Fibroblast of pulmonary artery (primary cell): ENCODE measurements at regions not wholly inside any gene's neighbourhood (a gene's known extent, or its start where the extent isn't known, plus 50 kb on each side); places are given as distances from the start of the nearest gene placed in this dataset.

Experiments used
- DNase-seq: peaks from one replicate; pipeline ENCODE4 v3.0.0-alpha.2; 2010; ENCODE audit warnings: low read depth
- H3K4me3 ChIP-seq: replicated peaks from 2 replicates; pipeline ENCODE4 v1.5.1; 2011; ENCODE audit warnings: low read depth, mild to moderate bottlenecking, control low read depth, low read length, moderate library complexity
- TF ChIP-seq, protein P1 (sequence below): IDR thresholded peaks from 2 replicates; pipeline ENCODE4 v1.5.1; 2011; ENCODE audit warnings: mild to moderate bottlenecking, control low read depth, low read length, inconsistent platforms; ENCODE audit errors: missing control alignments

DNA sequence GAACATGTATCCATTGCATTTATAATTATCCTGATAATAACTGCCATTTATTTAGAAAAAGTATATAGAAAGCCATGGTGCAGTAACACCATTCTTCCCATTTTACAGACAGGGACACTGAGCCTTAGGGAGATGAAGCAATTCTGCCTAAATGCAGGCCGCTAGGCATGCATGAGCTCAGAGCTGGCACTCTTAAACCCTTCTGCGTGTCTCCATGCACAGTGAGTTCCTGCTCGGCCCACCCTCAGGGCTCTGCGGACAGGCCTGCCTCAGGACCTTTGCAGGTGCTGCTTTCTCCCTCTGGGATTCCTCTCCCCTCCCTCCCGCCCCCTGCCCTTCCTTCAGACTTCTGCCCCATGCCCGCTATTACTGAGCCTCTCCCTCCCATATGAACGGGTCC is 54.3 kb upstream of the WSB1 start:
- H3K4me3 ChIP-seq: no peak overlapping the region
- TF ChIP-seq, protein P1, sequence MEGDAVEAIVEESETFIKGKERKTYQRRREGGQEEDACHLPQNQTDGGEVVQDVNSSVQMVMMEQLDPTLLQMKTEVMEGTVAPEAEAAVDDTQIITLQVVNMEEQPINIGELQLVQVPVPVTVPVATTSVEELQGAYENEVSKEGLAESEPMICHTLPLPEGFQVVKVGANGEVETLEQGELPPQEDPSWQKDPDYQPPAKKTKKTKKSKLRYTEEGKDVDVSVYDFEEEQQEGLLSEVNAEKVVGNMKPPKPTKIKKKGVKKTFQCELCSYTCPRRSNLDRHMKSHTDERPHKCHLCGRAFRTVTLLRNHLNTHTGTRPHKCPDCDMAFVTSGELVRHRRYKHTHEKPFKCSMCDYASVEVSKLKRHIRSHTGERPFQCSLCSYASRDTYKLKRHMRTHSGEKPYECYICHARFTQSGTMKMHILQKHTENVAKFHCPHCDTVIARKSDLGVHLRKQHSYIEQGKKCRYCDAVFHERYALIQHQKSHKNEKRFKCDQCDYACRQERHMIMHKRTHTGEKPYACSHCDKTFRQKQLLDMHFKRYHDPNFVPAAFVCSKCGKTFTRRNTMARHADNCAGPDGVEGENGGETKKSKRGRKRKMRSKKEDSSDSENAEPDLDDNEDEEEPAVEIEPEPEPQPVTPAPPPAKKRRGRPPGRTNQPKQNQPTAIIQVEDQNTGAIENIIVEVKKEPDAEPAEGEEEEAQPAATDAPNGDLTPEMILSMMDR: no peak
- no peak for DNase-seq

DNA sequence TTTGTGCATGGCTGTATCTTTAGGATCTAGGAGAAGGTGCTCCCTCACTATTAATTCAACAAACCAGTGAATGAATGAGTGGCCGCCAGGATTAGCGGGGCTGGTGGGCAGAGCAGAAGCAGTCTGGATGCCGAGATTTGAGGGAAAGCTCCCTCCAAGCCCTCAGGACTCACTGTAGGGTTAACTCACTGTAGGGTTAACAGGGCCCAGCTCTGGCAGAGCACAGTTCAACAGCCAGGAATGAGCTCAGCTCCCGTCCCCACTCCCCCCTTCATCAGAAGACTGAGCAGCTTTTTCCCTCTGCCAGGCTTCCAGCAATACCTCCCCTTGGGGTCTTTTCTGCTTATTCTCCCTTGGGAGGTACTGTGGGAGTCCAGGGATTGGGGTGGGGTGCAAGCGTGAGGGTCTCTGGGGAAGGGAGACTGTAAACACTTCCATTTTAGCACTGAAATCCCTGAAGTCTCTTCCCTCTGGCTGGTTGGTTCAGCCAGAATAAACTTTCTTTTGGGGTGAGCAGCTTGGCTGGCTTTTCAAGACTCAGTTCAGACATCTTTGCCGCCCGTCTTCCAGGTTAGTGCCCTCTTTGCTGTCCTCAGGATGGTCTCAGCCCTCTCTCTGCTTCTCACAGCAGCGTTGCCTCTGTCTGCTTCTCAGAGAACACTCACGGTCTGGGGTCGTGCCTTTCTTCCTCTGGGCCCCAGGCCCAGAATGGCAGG is 53.7 kb upstream of the WSB1 start:
- DNase-seq: no peak
- TF ChIP-seq, protein P1: no peak
- no peak overlapping the region for H3K4me3 ChIP-seq

DNA sequence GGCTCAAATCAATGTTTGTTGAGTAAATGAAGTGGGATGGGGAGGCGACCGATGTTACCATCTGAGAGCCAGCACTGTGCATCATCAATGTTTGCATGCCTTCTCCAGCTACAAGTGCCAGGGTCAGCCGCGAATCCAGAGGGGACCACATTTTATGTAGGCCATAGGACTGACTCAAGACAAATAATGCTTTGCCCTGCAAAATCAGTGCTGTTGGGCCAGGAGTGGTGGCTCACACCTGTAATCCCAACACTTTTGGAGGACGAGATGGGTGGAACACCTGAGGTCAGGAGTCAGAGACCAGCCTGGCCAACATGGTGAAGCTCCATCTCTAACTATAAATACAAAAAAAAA is 53.1 kb upstream of the WSB1 start:
- H3K4me3 ChIP-seq: no peak overlapping the region
- DNase-seq: no peak
- TF ChIP-seq, protein P1: no peak

DNA sequence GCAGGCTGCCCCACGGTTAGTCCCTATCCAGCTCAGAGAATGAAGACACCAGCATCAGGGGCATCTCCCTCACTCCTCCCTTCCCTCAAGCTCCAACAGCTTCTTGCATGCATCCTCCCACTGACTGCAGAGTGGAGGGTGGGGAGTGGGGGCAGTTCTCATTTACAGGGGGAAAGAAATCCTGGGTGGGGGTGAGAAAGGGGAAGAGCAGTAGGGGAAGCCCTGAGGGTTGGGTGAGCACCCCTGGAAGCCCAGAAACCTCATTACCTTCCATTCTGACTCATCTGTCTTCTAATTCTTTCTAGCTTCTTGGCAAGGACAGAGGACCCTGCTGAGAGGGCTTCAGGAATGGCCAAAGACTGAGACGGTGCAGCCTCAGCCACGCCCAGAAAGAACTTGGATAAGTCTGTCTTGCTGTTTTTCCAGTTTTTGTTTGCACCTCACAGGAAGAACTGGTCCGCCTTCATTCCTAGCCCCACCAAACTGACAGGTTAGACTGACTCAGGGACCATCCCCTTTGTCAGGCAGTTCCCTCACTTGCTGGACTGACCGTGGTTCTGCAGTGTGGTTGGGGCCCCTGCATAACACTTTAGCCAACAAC is 52.5 kb upstream of the WSB1 start:
- peak; percentile 40 for DNase-seq
- TF ChIP-seq, protein P1: no peak
- H3K4me3 ChIP-seq: no peak overlapping the region

DNA sequence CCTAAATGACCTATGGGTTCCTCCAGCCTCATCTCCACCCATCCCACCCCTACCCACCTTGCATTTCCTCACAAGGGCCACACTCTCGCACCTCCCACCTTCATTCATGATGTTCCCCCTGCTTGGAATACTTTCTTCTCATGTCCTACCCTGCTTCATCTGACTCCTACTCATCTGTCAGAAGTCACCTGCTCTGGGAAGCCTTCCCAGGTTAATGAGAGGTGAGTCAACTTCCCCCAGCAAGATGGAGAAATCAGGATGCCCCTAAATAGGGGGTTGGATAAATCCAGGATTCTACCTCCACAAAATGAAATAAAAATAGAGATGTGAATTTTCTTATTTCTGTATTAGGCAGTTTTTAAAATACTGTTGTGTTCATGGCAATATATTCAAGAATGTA is 51.0 kb upstream of the WSB1 start:
- no peak for DNase-seq
- no peak overlapping the region for H3K4me3 ChIP-seq
- TF ChIP-seq, protein P1: no peak

DNA sequence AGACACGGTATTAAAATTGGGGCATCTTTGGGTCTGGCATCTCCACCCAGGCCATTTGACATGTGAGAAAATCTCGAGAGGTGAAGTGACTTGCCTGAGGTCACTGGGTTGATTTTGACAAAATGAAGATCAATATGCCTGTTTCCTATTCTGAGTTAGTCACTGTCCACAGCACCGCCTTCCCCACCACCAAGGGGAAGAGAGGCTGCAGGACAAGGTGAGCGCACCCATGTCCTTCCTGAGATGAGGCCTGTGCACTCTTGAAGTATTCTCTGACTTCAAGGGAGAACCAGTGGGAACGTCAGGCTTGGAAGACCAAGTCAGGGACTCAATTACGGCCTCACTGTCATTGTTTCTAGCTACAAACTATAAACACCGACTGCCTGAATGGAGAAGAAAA is 49.9 kb upstream of the WSB1 start:
- TF ChIP-seq, protein P1: no peak
- H3K4me3 ChIP-seq: no peak overlapping the region
- DNase-seq: no peak
